Small intestine (tissue), 7 donors: ENCODE measurements at regions not wholly inside any gene's neighbourhood (a gene's known extent, or its start where the extent isn't known, plus 50 kb on each side); places are given as distances from the start of the nearest gene placed in this dataset.

Experiments
- DNase-seq, 2 donors: peaks; one replicate each; pipeline versions ENCODE4 v3.0.0 to v3.0.0-alpha.2; 2013
- FAIRE-seq: peaks from 2 replicates; lab custom pipeline; 2012; peaks lifted over from hg19 to GRCh38; lab: Jason Lieb, UNC
- H3K27ac ChIP-seq, 3 donors: one replicate each; pipeline ENCODE4 v1.5.1; 2013; ENCODE audit warnings: low read length in 2 of 3, mild to moderate bottlenecking in 2 of 3, control low read depth in 1 of 3, inconsistent platforms in 1 of 3, low read depth in 1 of 3, moderate library complexity in 1 of 3
- H3K27me3 ChIP-seq, 3 donors: one replicate each; pipeline ENCODE4 v1.6.1; 2013; ENCODE audit warnings: low read length in 3 of 3, inconsistent platforms in 1 of 3; ENCODE audit not compliant: control insufficient read depth in 3 of 3, insufficient read depth in 3 of 3
- H3K36me3 ChIP-seq, 3 donors: one replicate each; pipeline ENCODE4 v1.6.1; 2013; ENCODE audit warnings: low read length in 3 of 3, inconsistent platforms in 1 of 3, low read depth in 1 of 3, mild to moderate bottlenecking in 1 of 3, moderate library complexity in 1 of 3; ENCODE audit not compliant: control insufficient read depth in 3 of 3, insufficient read depth in 2 of 3
- H3K4me1 ChIP-seq, 3 donors: one replicate each; pipeline ENCODE4 v1.6.1; 2013; ENCODE audit warnings: low read length in 2 of 3, inconsistent platforms in 1 of 3, low read depth in 1 of 3, mild to moderate bottlenecking in 1 of 3, moderate library complexity in 1 of 3; ENCODE audit not compliant: control insufficient read depth in 3 of 3, insufficient read depth in 2 of 3
- H3K4me3 ChIP-seq, 3 donors: one replicate each; pipeline ENCODE4 v1.5.1; 2013; ENCODE audit warnings: low read length in 3 of 3, control low read depth in 1 of 3, inconsistent platforms in 1 of 3, low read depth in 1 of 3, mild to moderate bottlenecking in 1 of 3, moderate library complexity in 1 of 3
- H3K9me3 ChIP-seq, 2 donors: one replicate each; pipeline ENCODE4 v1.6.1; 2013; ENCODE audit warnings: low read depth in 1 of 2, low read length in 1 of 2; ENCODE audit not compliant: control insufficient read depth in 2 of 2, insufficient read depth in 1 of 2
- WGBS, 3 donors: extraction: QIAGEN DNeasy Blood & Tissue Kit; methylation state at CpG; one replicate each; pipeline ENCODE4 v1.1.7; 2013; 5-methylcytosine and 5-hydroxymethylcytosine counted together
- donor health status: healthy with polysubstance abuse.
- donor health status: control.
- donor health status: control.
- donor health status: Bipolar disorder and iron deficiency.
- donor health status: healthy.

DNA sequence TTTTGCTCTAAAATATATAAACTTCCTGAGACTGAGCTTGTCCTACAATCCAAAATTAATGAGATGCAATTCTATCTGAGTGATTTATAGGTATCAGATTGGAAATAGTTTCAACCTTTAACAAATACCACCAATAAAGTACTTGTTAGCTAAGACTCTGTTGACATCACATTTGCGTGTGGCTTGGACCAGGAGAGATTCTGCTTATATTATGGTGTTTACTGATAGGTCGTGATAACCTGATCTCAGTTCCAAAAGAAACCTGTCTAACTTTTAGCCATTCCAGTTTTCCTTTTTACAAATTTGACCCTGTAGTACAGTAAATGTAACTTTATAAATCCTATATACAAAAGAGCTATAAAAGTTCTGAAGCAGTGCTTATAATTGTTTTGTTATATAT is 78.4 kb upstream of the ABCA12 start:
- Histone ChIP-seq H3K4me1 (no peaks in the 10 kb centered on the region), H3K4me3 (no peak overlapping the region), H3K36me3 (no peaks in the 10 kb centered on the region), H3K27me3 (no peaks in the 10 kb centered on the region), H3K27ac (no peak overlapping the region), H3K9me3 (peaks cover 0 to 8% of the 10 kb centered on the region in 2 donors)
- FAIRE-seq (no peak), DNase-seq (no peak)
- WGBS, 3 donors, result 33 to 69% (median 36%) methylated on average over 2 of the region's 2 CpGs

DNA sequence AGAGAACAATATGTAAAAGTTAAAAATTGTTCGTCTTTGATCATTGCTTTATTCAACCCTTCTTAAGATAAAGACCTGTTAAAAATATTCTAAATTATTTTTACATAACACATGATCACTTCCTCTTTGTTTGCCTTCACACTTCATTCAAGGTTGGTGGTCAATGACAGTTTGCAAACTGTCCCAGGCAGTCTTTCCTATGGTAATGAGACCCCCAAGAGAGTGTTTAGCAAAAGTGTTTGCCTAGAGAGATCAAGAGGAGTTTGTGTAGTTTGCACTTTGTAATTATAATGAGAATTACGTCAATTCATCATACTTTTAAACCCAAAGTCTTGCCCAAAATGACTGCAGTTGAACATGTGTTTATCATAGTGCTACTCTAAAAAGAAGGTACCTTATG is 77.2 kb upstream of the ABCA12 start:
- H3K9me3 ChIP-seq, result peaks cover 0 to 12% of the 10 kb centered on the region in 2 donors
- no peak for DNase-seq
- FAIRE-seq, result no peak
- no peaks in the 10 kb centered on the region for H3K4me1 ChIP-seq
- WGBS, 3 donors, result 51 to 57% (median 57%) methylated on average over 2 of the region's 2 CpGs
- H3K27me3 ChIP-seq, result no peaks in the 10 kb centered on the region
- H3K4me3 ChIP-seq, result no peak overlapping the region
- no peaks in the 10 kb centered on the region for H3K36me3 ChIP-seq
- no peak overlapping the region for H3K27ac ChIP-seq

DNA sequence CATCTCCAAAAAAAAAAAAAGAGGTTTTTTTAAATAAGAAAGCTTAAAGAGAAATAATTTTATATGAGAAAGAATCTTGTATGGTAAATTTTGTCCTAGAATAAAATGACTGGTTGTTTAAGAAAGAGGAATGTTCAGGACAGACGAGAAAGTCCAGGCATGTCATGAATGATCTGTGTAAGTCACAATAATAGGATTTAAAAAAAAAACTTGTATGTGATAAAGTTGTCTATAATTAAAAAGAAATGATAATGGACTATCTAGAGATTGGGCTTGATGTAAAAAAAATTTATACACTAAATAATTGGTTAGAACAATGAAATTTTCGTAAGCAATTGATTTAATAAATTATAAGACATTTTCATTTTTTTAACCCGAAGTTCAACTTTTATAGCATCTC is 71.7 kb upstream of the ABCA12 start:
- FAIRE-seq (no peak), DNase-seq (no peak)
- no peak overlapping the region for H3K4me3 ChIP-seq
- H3K27ac ChIP-seq, result no peak overlapping the region
- no peaks in the 10 kb centered on the region for H3K27me3 ChIP-seq
- H3K4me1 ChIP-seq, result no peaks in the 10 kb centered on the region
- peaks cover 1 to 18% of the 10 kb centered on the region in 2 donors for H3K9me3 ChIP-seq
- 53 to 69% (median 54%) methylated on average over 3 of the region's 3 CpGs for WGBS, 3 donors
- H3K36me3 ChIP-seq, result no peaks in the 10 kb centered on the region

DNA sequence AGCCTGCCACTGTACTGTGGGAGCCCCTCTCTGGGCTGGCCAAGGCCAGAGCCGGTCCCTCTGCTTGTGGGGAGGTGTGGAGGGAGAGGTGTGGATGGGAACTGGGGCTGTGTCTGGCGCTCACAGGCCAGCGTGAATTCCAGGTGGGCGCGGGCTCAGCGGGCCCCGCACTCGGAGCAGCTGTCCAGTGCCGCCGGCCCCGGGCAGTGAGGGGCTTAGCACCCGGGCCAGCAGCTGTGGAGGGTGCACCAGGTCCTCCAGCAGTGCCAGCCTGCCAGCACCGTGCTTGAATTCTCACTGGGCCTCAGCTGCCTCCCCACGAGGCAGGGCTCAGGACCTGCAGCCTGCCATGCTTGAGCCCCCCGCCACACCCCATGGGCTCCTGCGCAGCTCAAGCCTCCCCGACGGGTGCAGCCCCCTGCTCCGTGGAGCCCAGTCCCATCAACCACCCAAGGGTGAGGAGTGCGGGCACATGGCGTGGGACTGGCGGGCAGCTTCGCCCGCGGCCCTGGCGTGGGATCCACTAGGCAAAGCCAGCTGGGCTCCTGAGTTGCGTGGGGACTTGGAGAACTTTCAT is 69.5 kb upstream of the ABCA12 start:
- Histone ChIP-seq H3K9me3 (peaks cover 1 to 18% of the 10 kb centered on the region in 2 donors), H3K4me3 (no peak overlapping the region), H3K36me3 (no peaks in the 10 kb centered on the region), H3K27me3 (no peaks in the 10 kb centered on the region), H3K27ac (no peak overlapping the region), H3K4me1 (no peaks in the 10 kb centered on the region)
- no peak for DNase-seq
- 91% methylated on average over 26 to 27 of the region's 27 CpGs for WGBS, 3 donors
- FAIRE-seq, result no peak

GRCh38 chr2:215207041-215207440 is 68.6 kb upstream of the ABCA12 start:
- Histone ChIP-seq H3K4me3 (no peak overlapping the region), H3K27me3 (no peaks in the 10 kb centered on the region), H3K9me3 (peaks cover 1 to 18% of the 10 kb centered on the region in 2 donors), H3K27ac (no peak overlapping the region), H3K4me1 (no peaks in the 10 kb centered on the region), H3K36me3 (no peaks in the 10 kb centered on the region)
- FAIRE-seq (no peak), DNase-seq (no peak)

DNA sequence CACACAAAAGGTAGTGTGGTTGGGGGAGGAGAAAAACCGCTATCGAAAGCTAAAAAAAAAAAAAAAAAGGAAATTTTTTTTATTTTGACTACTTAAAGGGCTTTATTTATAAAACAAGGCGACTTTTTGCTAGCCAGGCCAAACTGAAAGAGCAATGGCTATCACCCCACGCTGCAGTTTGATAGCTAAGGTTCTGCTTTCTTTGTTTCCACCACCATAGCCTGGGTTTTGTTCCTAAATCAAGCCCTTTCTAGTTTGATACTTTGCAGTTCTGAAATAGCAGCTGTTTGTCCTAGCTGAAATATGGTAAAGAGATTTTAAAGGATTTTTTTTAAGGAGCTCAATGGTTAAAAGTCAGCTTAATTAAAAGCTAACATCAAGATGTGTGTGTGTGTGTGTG is 67.4 kb upstream of the ABCA12 start:
- Histone ChIP-seq H3K36me3 (no peaks in the 10 kb centered on the region), H3K4me1 (no peaks in the 10 kb centered on the region), H3K9me3 (peaks cover 1 to 16% of the 10 kb centered on the region in 2 donors), H3K4me3 (no peak overlapping the region), H3K27me3 (no peaks in the 10 kb centered on the region), H3K27ac (no peak overlapping the region)
- WGBS, 3 donors, result 74 to 82% (median 80%) methylated on average over 4 of the region's 4 CpGs
- FAIRE-seq, result no peak
- no peak for DNase-seq

DNA sequence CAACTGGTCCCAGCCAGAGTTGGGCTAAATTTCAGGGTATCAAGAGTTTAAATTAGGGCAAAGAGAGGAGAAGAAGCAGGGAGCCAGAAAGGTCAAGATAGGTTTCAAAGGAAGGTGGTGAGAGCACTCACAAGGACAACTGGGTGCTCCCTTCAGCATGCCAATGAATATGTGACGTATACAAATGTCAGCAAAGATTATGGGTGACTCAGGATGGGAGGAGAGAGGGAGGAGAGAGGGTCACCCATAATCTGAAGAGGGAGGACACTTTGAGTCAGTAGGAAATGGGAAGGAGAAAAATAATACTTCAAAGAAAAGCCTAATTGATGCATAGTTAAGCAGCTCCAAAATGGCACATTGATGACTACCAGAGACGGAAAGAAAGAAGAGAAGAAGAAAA is 53.1 kb upstream of the ABCA12 start:
- WGBS, 3 donors, result 76 to 88% (median 86%) methylated on average over 2 of the region's 2 CpGs
- H3K36me3 ChIP-seq, result no peaks in the 10 kb centered on the region
- no peaks in the 10 kb centered on the region for H3K9me3 ChIP-seq
- no peak overlapping the region for H3K27ac ChIP-seq
- FAIRE-seq (no peak), DNase-seq (no peak)
- H3K4me3 ChIP-seq, result no peak overlapping the region
- no peaks in the 10 kb centered on the region for H3K4me1 ChIP-seq
- no peaks in the 10 kb centered on the region for H3K27me3 ChIP-seq

DNA sequence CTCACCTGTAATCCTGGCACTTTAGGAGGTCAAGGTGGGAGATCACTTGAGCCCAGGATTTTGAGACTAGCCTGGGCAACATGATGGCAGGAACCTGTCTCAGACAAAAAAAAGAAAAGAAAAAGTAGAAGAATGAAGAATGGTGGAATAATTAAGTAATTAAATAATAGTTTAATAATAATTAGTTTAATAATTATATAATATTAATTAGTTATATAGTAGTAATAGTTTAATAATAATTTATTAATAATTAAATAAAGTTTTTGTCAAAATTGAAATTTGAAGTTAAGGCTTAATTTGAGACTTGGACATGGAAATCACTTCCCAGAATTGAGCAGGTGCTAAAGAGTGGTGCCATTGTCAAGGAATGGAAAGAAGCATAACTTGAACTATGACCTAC is 52.2 kb upstream of the ABCA12 start:
- no peak overlapping the region for H3K27ac ChIP-seq
- DNase-seq, result no peak
- no peaks in the 10 kb centered on the region for H3K36me3 ChIP-seq
- H3K4me1 ChIP-seq, result no peaks in the 10 kb centered on the region
- H3K27me3 ChIP-seq, result no peaks in the 10 kb centered on the region
- no peak for FAIRE-seq
- H3K9me3 ChIP-seq, result no peaks in the 10 kb centered on the region
- H3K4me3 ChIP-seq, result no peak overlapping the region

DNA sequence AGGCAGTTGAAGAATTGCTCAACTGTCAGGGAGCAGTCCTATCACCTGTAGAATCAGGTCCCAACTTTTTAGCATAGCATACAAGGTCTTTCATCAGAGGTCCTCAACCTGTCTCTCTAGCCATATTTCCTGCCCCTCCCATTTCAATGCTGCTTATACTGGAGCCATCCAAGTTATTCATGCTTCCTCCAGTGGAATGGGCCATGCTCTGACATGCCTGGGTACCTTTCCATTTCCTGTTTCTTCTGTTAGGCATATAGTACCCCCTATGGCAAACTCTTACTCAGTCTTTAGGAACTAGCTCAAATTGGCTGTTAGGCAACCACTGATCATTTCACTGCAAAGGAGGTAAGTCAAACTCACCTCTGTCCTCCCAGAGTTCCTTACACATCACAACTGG is 51.0 kb upstream of the ABCA12 start:
- Histone ChIP-seq H3K27ac (no peak overlapping the region), H3K9me3 (no peaks in the 10 kb centered on the region), H3K4me1 (no peaks in the 10 kb centered on the region), H3K27me3 (no peaks in the 10 kb centered on the region), H3K36me3 (no peaks in the 10 kb centered on the region), H3K4me3 (no peak overlapping the region)
- DNase-seq, result no peak
- FAIRE-seq, result no peak
